K562 (cell line): ENCODE measurements at regions not wholly inside any gene's neighbourhood (a gene's known extent, or its start where the extent isn't known, plus 50 kb on each side); places are given as distances from the start of the nearest gene placed in this dataset.

Experiments used
- ATAC-seq: fragments of 200-7000 bp; cut with Tn5 transposase; 3 replicates; pipeline ENCODE4 v1.9.1; 2020; ENCODE audit warnings: moderate library complexity
- BruUV-seq: library from RNA; stranded (reverse); fragments of 400-500 nt; replicated peaks from 2 replicates; lab custom pipeline; 2021; lab: Mats Ljungman, UMichigan
- CTCF ChIA-PET: fragments of 300-600 bp; formaldehyde crosslinking; extraction: SDS; loops from one replicate; lab custom pipeline; 2021; ENCODE audit warnings: low intra/inter-chr PET ratio; lab: Yijun Ruan, JAX
- POLR2A ChIA-PET: fragments of 300-600, 350-650 bp; sonication (Branson Sonifier 250); formaldehyde crosslinking; extraction: SDS; loops from one replicate; lab custom pipeline; 2021; ENCODE audit warnings: antibody characterized with exemption, inconsistent platforms; lab: Yijun Ruan, JAX
- DNase-seq, 4 experiments: peaks; one replicate each; pipeline versions ENCODE4 v3.0.0 to v3.0.0-alpha.2; 2011 to 2018; ENCODE audit warnings: low spot score in 3 of 4, mixed read lengths in 3 of 4; ENCODE audit errors: extremely low read depth in 1 of 4
- FAIRE-seq: peaks from 2 replicates; lab custom pipeline; 2011; peaks lifted over from hg19 to GRCh38; lab: Jason Lieb, UNC
- H2AFZ ChIP-seq: 2 replicates; pipeline ENCODE4 v1.6.0; 2011; ENCODE audit warnings: low read depth, low read length, control low read depth, inconsistent platforms
- H3K27ac ChIP-seq: fragments of 200-600 bp; 3 replicates; pipeline ENCODE4 v1.8.0; 2011; ENCODE audit warnings: low read depth, mild to moderate bottlenecking, control low read depth, inconsistent platforms, low read length, moderate library complexity, mixed read lengths; ENCODE audit errors: extremely low read depth
- H3K27me3 ChIP-seq, 2 experiments: fragments of 300-600 bp in 1 of 2; 2 replicates in 1 of 2; 3 replicates in 1 of 2; pipeline versions ENCODE4 v1.6.0 to v1.8.0; 2011; ENCODE audit warnings: inconsistent platforms in 2 of 2, low read length in 2 of 2, mild to moderate bottlenecking in 1 of 2, mixed read lengths in 1 of 2, moderate library complexity in 1 of 2; ENCODE audit not compliant: control insufficient read depth in 2 of 2, insufficient read depth in 2 of 2
- H3K36me3 ChIP-seq: fragments of 300-600 bp; 3 replicates; pipeline ENCODE4 v1.8.0; 2011; ENCODE audit warnings: mild to moderate bottlenecking, low read length, inconsistent platforms; ENCODE audit not compliant: control insufficient read depth, insufficient read depth
- H3K4me1 ChIP-seq, 2 experiments: fragments of 200-600 bp in 1 of 2; replicated peaks in 1 of 2; 2 replicates in 1 of 2; 3 replicates in 1 of 2; pipeline versions ENCODE4 v1.5.1 to v1.8.0; 2011; ENCODE audit warnings: inconsistent platforms in 2 of 2, low read length in 2 of 2, mild to moderate bottlenecking in 1 of 2, mixed read lengths in 1 of 2, moderate library complexity in 1 of 2; ENCODE audit not compliant: control insufficient read depth in 2 of 2, insufficient read depth in 2 of 2
- H3K4me2 ChIP-seq: 2 replicates; pipeline ENCODE4 v1.6.1; 2011; ENCODE audit warnings: low read length, control low read depth, inconsistent platforms, mixed read lengths; ENCODE audit not compliant: insufficient read depth
- H3K4me3 ChIP-seq: fragments of 200-600 bp; sonication (generic), shearing (Covaris generic); 2 replicates; pipeline ENCODE4 v1.5.1; 2016; ENCODE audit warnings: control low read depth, inconsistent platforms
- H3K79me2 ChIP-seq: fragments of 200-600 bp; 3 replicates; pipeline ENCODE4 v1.8.0; 2011; ENCODE audit warnings: low read length, inconsistent platforms; ENCODE audit not compliant: control insufficient read depth, insufficient read depth
- H3K9ac ChIP-seq, 2 experiments: 2 replicates each; pipeline versions ENCODE4 v1.6.0 to v1.6.1; 2011; ENCODE audit warnings: low read depth in 2 of 2, low read length in 2 of 2, control low read depth in 1 of 2, inconsistent platforms in 1 of 2, mild to moderate bottlenecking in 1 of 2, mixed read lengths in 1 of 2; ENCODE audit not compliant: insufficient read depth in 1 of 2
- H3K9me1 ChIP-seq: one replicate; pipeline ENCODE4 v1.6.0; 2011; ENCODE audit warnings: inconsistent platforms, mild to moderate bottlenecking, low read length, moderate library complexity; ENCODE audit not compliant: control insufficient read depth, insufficient read depth
- H3K9me3 ChIP-seq: replicated peaks from 2 replicates; pipeline ENCODE4 v1.5.1; 2011; ENCODE audit warnings: low read depth, low read length, inconsistent platforms; ENCODE audit not compliant: control insufficient read depth, insufficient read depth
- H4K20me1 ChIP-seq: replicated peaks from 2 replicates; pipeline ENCODE4 v1.6.1; 2011; ENCODE audit warnings: low read length, inconsistent platforms, mixed read lengths; ENCODE audit not compliant: control insufficient read depth, insufficient read depth
- EGR1 ChIP-seq: fragments of 450-650 bp; conservative IDR thresholded peaks from 2 replicates; pipeline ENCODE4 v1.6.1; 2017; ENCODE audit warnings: mild to moderate bottlenecking
- ELF4 ChIP-seq: fragments of 450-650 bp; formaldehyde crosslinking; IDR thresholded peaks from 2 replicates; pipeline ENCODE4 v1.4.0; 2022; ENCODE audit warnings: missing genetic modification characterization
- NCOA4 ChIP-seq: fragments of 450-650 bp; IDR thresholded peaks from 2 replicates; pipeline ENCODE4 v1.6.1; 2018; ENCODE audit warnings: mild to moderate bottlenecking; ENCODE audit not compliant: partially characterized antibody
- WGBS: fragments of 100-300 bp; shearing (Covaris generic); methylation state at CpG from one replicate; pipeline ENCODE4 v1.1.6; 2016; ENCODE audit warnings: low coverage, mixed read lengths; ENCODE audit not compliant: insufficient coverage; ENCODE audit errors: missing lambda C conversion rate; 5-methylcytosine and 5-hydroxymethylcytosine counted together
- in situ Hi-C: fragments of 300-500 bp; cut with MboI; formaldehyde crosslinking; loops from 4 replicates; pipeline ENCODE4 v1.15.0; 2018; ENCODE audit warnings: inconsistent platforms, mixed read lengths
- intact Hi-C: fragments of 100-400 bp; cut with micrococcal nuclease; formaldehyde crosslinking; loops from 2 replicates; pipeline ENCODE4 v1.14.2; 2022
- TF ChIP-seq, protein P1 (sequence below): fragments of 450-650 bp; IDR thresholded peaks from 2 replicates; pipeline ENCODE4 v1.6.1; 2018; ENCODE audit not compliant: partially characterized antibody
- TF ChIP-seq, protein P2 (sequence below): fragments of 450-650 bp; formaldehyde crosslinking; IDR thresholded peaks from 2 replicates; pipeline ENCODE4 v1.4.0; 2020; ENCODE audit warnings: mild to moderate bottlenecking, moderate library complexity
- TF ChIP-seq, protein P3 (sequence below): fragments of 250-450 bp; sonication (Bioruptor Pico); IDR thresholded peaks from 2 replicates; pipeline ENCODE4 v1.4.0; 2020

DNA sequence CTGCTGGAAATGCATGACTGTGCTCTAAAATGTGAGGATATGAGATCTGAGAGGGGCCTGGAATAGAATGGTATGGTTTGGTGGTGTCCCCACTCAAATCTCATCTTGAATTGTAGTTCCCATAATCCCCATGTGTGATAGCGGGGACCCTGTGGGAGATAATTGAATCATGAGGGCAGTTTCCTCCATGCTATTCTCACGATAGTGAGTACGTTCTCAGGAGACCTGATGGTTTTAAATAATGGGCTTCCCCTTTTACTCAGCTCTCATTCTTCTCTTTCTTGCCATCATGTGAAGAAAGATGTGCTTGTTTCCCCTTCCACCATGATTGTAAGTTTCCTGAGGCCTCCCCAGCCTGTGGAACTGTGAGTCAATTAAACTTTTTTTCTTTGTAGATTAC, 133.6 kb upstream of the ADAMTS16 start:
- no peaks in the 10 kb centered on the region for H3K9me1 ChIP-seq
- ATAC-seq, result no peak
- no peaks in the 10 kb centered on the region for H3K4me1 ChIP-seq
- H3K4me3 ChIP-seq, result no peak overlapping the region
- no peaks in the 10 kb centered on the region for H3K9me3 ChIP-seq
- WGBS, result 0% methylated on average over 3 of the region's 3 CpGs
- ChIA-PET POLR2A (interaction anchor here (0.6 kb wide), 1 partner anchor 397 kb away, joined by 3 read pairs; no protein-coding TSS in a partner anchor), CTCF (no interaction called here)
- H4K20me1 ChIP-seq, result no peaks in the 10 kb centered on the region; the same call in 1 of the 2 replicates
- no peak overlapping the region for H3K27ac ChIP-seq
- H3K36me3 ChIP-seq, result no peaks in the 10 kb centered on the region
- no peaks in the 10 kb centered on the region for H3K79me2 ChIP-seq
- in situ Hi-C loops, result no loop called here
- H3K27me3 ChIP-seq, result no peaks in the 10 kb centered on the region
- intact Hi-C loops, result no loop called here
- H3K9ac ChIP-seq, result no peak overlapping the region
- no peak for FAIRE-seq
- DNase-seq, result no peak
- no peak overlapping the region for H2AFZ ChIP-seq
- BruUV-seq, result no TSS peak
- TF ChIP-seq, protein P1, sequence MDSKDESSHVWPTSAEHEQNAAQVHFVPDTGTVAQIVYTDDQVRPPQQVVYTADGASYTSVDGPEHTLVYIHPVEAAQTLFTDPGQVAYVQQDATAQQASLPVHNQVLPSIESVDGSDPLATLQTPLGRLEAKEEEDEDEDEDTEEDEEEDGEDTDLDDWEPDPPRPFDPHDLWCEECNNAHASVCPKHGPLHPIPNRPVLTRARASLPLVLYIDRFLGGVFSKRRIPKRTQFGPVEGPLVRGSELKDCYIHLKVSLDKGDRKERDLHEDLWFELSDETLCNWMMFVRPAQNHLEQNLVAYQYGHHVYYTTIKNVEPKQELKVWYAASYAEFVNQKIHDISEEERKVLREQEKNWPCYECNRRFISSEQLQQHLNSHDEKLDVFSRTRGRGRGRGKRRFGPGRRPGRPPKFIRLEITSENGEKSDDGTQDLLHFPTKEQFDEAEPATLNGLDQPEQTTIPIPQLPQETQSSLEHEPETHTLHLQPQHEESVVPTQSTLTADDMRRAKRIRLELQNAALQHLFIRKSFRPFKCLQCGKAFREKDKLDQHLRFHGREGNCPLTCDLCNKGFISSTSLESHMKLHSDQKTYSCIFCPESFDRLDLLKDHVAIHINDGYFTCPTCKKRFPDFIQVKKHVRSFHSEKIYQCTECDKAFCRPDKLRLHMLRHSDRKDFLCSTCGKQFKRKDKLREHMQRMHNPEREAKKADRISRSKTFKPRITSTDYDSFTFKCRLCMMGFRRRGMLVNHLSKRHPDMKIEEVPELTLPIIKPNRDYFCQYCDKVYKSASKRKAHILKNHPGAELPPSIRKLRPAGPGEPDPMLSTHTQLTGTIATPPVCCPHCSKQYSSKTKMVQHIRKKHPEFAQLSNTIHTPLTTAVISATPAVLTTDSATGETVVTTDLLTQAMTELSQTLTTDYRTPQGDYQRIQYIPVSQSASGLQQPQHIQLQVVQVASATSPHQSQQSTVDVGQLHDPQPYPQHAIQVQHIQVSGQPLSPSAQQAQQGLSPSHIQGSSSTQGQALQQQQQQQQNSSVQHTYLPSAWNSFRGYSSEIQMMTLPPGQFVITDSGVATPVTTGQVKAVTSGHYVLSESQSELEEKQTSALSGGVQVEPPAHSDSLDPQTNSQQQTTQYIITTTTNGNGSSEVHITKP, result no peak
- no peak for TF ChIP-seq NCOA4
- TF ChIP-seq, protein P2, sequence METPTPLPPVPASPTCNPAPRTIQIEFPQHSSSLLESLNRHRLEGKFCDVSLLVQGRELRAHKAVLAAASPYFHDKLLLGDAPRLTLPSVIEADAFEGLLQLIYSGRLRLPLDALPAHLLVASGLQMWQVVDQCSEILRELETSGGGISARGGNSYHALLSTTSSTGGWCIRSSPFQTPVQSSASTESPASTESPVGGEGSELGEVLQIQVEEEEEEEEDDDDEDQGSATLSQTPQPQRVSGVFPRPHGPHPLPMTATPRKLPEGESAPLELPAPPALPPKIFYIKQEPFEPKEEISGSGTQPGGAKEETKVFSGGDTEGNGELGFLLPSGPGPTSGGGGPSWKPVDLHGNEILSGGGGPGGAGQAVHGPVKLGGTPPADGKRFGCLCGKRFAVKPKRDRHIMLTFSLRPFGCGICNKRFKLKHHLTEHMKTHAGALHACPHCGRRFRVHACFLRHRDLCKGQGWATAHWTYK (CRISPR knock-in tag), result no peak
- no peak for TF ChIP-seq EGR1
- TF ChIP-seq, protein P3, sequence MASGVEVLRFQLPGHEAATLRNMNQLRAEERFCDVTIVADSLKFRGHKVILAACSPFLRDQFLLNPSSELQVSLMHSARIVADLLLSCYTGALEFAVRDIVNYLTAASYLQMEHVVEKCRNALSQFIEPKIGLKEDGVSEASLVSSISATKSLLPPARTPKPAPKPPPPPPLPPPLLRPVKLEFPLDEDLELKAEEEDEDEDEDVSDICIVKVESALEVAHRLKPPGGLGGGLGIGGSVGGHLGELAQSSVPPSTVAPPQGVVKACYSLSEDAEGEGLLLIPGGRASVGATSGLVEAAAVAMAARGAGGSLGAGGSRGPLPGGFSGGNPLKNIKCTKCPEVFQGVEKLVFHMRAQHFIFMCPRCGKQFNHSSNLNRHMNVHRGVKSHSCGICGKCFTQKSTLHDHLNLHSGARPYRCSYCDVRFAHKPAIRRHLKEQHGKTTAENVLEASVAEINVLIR (CRISPR knock-in tag), result no peak
- no peak for TF ChIP-seq ELF4 (CRISPR knock-in tag)
- no peak overlapping the region for H3K4me2 ChIP-seq
